Gastroesophageal sphincter (tissue), 4 donors: ENCODE measurements at regions not wholly inside any gene's neighbourhood (a gene's known extent, or its start where the extent isn't known, plus 50 kb on each side); places are given as distances from the start of the nearest gene placed in this dataset.

Experiments
- ATAC-seq: fragments of 150-250 bp; one replicate; pipeline ENCODE4 v1.9.1; 2016; ENCODE audit warnings: mild to moderate bottlenecking, moderate library complexity
- H3K27ac ChIP-seq, 4 donors: fragments of 200-600 bp; sonication (generic) in 3 of 4; 1 replicate in 3 of 4; 2 replicates in 1 of 4; pipeline ENCODE4 v1.5.1; 2016 to 2019
- H3K27me3 ChIP-seq: fragments of 200-600 bp; sonication (generic); one replicate; pipeline ENCODE4 v1.5.1; 2019
- H3K36me3 ChIP-seq, 2 donors: fragments of 200-600 bp; sonication (generic); one replicate each; pipeline ENCODE4 v1.5.1; 2019; ENCODE audit warnings: control low read depth in 1 of 2
- H3K4me1 ChIP-seq, 3 donors: fragments of 200-600 bp; sonication (generic); 1 replicate in 2 of 3; 2 replicates in 1 of 3; pipeline ENCODE4 v1.5.1; 2016 to 2019; ENCODE audit warnings: control low read depth in 2 of 3
- H3K4me3 ChIP-seq, 2 donors: fragments of 200-600 bp; sonication (generic); one replicate each; pipeline ENCODE4 v1.5.1; 2019; ENCODE audit warnings: mild to moderate bottlenecking in 1 of 2, moderate library complexity in 1 of 2
- H3K9me3 ChIP-seq, 3 donors: fragments of 200-600 bp; sonication (generic); one replicate each; pipeline ENCODE4 v1.5.1; 2017 to 2019; ENCODE audit warnings: control low read depth in 2 of 3
- CTCF ChIP-seq, 4 experiments: fragments of 200-600 bp in 2 of 4; fragments of 450-650 bp in 2 of 4; sonication (generic) in 1 of 4; IDR thresholded peaks; one replicate each; pipeline ENCODE4 v1.5.1; 2017 to 2019; ENCODE audit warnings: antibody characterized with exemption in 4 of 4, mild to moderate bottlenecking in 2 of 4, moderate library complexity in 2 of 4
- EP300 ChIP-seq: sonication (generic); formaldehyde crosslinking; IDR thresholded peaks from one replicate; pipeline ENCODE4 v1.6.1; 2017; ENCODE audit warnings: antibody characterized with exemption, mild to moderate bottlenecking
- POLR2A ChIP-seq, 2 donors: fragments of 450-650 bp; IDR thresholded peaks; one replicate each; pipeline ENCODE4 v1.6.1; 2017; ENCODE audit warnings: antibody characterized with exemption in 2 of 2, mild to moderate bottlenecking in 2 of 2, moderate library complexity in 1 of 2
- POLR2AphosphoS5 ChIP-seq: sonication (generic); formaldehyde crosslinking; IDR thresholded peaks from one replicate; pipeline ENCODE4 v1.6.1; 2017; ENCODE audit warnings: antibody characterized with exemption
- WGBS, 2 donors: methylation state at CpG; one replicate each; pipeline ENCODE4 v1.1.5; 2018; ENCODE audit warnings: low coverage in 1 of 2; 5-methylcytosine and 5-hydroxymethylcytosine counted together

GRCh38 chr16:59405802-59406201 lies 671.7 kb upstream of the GOT2 start:
- H3K4me3 ChIP-seq: no peak overlapping the region
- TF ChIP-seq EP300 (no peak), CTCF (IDR thresholded peaks at IDR 0.05) (no peak), POLR2A (IDR thresholded peaks at IDR 0.05) (no peak), POLR2AphosphoS5 (no peak)
- no peaks in the 10 kb centered on the region for H3K9me3 ChIP-seq
- no peaks in the 10 kb centered on the region for H3K27me3 ChIP-seq
- WGBS, 2 donors: 39 to 63% methylated on average over 2 of the region's 2 CpGs
- H3K36me3 ChIP-seq: no peaks in the 10 kb centered on the region
- no peak overlapping the region for H3K27ac ChIP-seq
- H3K4me1 ChIP-seq: no peaks in the 10 kb centered on the region
- ATAC-seq: no peak

- WGBS, 2 donors: 85 to 94% methylated on average over 2 of the region's 2 CpGs
- ATAC-seq: no peak
- no peak overlapping the region for H3K4me3 ChIP-seq
- H3K27me3 ChIP-seq: no peaks in the 10 kb centered on the region
- no peak overlapping the region for H3K27ac ChIP-seq
- H3K36me3 ChIP-seq: no peaks in the 10 kb centered on the region
- H3K4me1 ChIP-seq: no peaks in the 10 kb centered on the region
- TF ChIP-seq POLR2A (IDR thresholded peaks at IDR 0.05) (no peak), CTCF (IDR thresholded peaks at IDR 0.05) (no peak), POLR2AphosphoS5 (no peak), EP300 (no peak)
- H3K9me3 ChIP-seq: no peaks in the 10 kb centered on the region
Measured at GRCh38 chr16:59404509-59404908, 670.4 kb upstream of the GOT2 start.

GRCh38 chr16:59400830-59401229 lies 666.7 kb upstream of the GOT2 start:
- H3K4me3 ChIP-seq: no peak overlapping the region
- no peaks in the 10 kb centered on the region for H3K9me3 ChIP-seq
- no peak for TF ChIP-seq POLR2A (IDR thresholded peaks at IDR 0.05)
- TF ChIP-seq POLR2AphosphoS5: no peak
- no peak for TF ChIP-seq CTCF (IDR thresholded peaks at IDR 0.05)
- no peak for TF ChIP-seq EP300
- H3K27me3 ChIP-seq: no peaks in the 10 kb centered on the region
- no peak for ATAC-seq
- H3K27ac ChIP-seq: no peak overlapping the region
- no peaks in the 10 kb centered on the region for H3K36me3 ChIP-seq
- no peaks in the 10 kb centered on the region for H3K4me1 ChIP-seq

GRCh38 chr16:59397638-59398037 lies 663.5 kb upstream of the GOT2 start:
- TF ChIP-seq POLR2AphosphoS5 (no peak), POLR2A (IDR thresholded peaks at IDR 0.05) (no peak), EP300 (no peak), CTCF (IDR thresholded peaks at IDR 0.05) (no peak)
- H3K4me3 ChIP-seq: no peak overlapping the region
- H3K27me3 ChIP-seq: no peaks in the 10 kb centered on the region
- no peaks in the 10 kb centered on the region for H3K4me1 ChIP-seq
- WGBS, 2 donors: 52 to 69% methylated on average over 2 of the region's 2 CpGs
- no peaks in the 10 kb centered on the region for H3K9me3 ChIP-seq
- ATAC-seq: no peak
- no peaks in the 10 kb centered on the region for H3K36me3 ChIP-seq
- no peak overlapping the region for H3K27ac ChIP-seq

GRCh38 chr16:59394526-59394925 lies 660.4 kb upstream of the GOT2 start:
- no peaks in the 10 kb centered on the region for H3K9me3 ChIP-seq
- no peaks in the 10 kb centered on the region for H3K27me3 ChIP-seq
- H3K27ac ChIP-seq: no peak overlapping the region
- no peaks in the 10 kb centered on the region for H3K36me3 ChIP-seq
- no peaks in the 10 kb centered on the region for H3K4me1 ChIP-seq
- no peak for TF ChIP-seq CTCF (IDR thresholded peaks at IDR 0.05)
- no peak overlapping the region for H3K4me3 ChIP-seq
- ATAC-seq: no peak
